Heart left ventricle (tissue), 13 donors: ENCODE measurements at regions not wholly inside any gene's neighbourhood (a gene's known extent, or its start where the extent isn't known, plus 50 kb on each side); places are given as distances from the start of the nearest gene placed in this dataset.

Experiments
- POLR2A ChIP-seq, 2 donors: fragments of 450-650 bp; IDR thresholded peaks; one replicate each; pipeline ENCODE4 v1.6.1; 2017; ENCODE audit warnings: antibody characterized with exemption in 2 of 2, mild to moderate bottlenecking in 2 of 2, moderate library complexity in 2 of 2
- TF ChIP-seq, protein P1 (sequence below), 12 donors: fragments of 200-600 bp; sonication (generic) in 4 of 12; IDR thresholded peaks; one replicate each; pipeline versions ENCODE4 v1.5.0 to v1.8.0; 2018 to 2022; ENCODE audit warnings: antibody characterized with exemption in 12 of 12, mild to moderate bottlenecking in 5 of 12
- donor health status: ischemic (EF 13 %, LVEDD 7.1; RV severe dilation, severe dysfunction).
- donor health status: DM: no; HTN: yes; CAD: no.
- donor health status: DM: no; HTN: no; CAD: no.
- donor health status: ischemic (EF 25% LVEDD 6.9; RV normal size, moderate dysfunction).
- donor health status: ischemic (EF 25% LVEDD 5.7; RV mildly dilated, moderate dysfunction).
- donor health status: ischemic (EF 35%, LVEDD 5.7; RV mildly dilated, moderate dysfunction).
- donor health status: nonischemic (EF 11% LVEDD 7.7; RV severe dilation, severe dysfunction).
- donor health status: DM: yes; HTN: yes; CAD: no.
- donor health status: PGD.
- donor health status: ischemic (EF 29% LVEDD 5.4; RV normal size, mild dysfunction).
- donor health status: nonischemic (EF 23%, LVEDD 6.1; RV moderate dilation, normal function).

DNA sequence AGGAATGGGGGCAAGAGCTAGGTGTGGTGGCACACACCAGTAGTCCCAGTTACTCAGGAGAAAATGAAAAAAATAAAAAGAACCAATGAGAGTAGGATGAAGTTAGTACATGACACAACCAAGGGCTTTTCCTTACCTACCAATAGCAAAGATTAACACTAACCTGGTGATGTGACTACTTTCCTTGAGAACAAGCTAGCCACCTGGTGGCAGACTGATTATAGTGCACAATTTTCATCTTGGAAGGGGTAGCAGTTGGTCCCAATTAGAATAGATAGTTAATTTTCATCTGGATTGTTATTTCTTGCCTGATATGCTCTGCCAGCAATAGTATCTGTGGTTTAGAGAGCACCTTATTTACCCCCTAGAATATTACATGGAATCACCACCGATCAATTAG, 1216.8 kb upstream of the PABPC4L start:
- TF ChIP-seq, protein P1, sequence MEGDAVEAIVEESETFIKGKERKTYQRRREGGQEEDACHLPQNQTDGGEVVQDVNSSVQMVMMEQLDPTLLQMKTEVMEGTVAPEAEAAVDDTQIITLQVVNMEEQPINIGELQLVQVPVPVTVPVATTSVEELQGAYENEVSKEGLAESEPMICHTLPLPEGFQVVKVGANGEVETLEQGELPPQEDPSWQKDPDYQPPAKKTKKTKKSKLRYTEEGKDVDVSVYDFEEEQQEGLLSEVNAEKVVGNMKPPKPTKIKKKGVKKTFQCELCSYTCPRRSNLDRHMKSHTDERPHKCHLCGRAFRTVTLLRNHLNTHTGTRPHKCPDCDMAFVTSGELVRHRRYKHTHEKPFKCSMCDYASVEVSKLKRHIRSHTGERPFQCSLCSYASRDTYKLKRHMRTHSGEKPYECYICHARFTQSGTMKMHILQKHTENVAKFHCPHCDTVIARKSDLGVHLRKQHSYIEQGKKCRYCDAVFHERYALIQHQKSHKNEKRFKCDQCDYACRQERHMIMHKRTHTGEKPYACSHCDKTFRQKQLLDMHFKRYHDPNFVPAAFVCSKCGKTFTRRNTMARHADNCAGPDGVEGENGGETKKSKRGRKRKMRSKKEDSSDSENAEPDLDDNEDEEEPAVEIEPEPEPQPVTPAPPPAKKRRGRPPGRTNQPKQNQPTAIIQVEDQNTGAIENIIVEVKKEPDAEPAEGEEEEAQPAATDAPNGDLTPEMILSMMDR (IDR thresholded peaks at IDR 0.05): peak in 1 of 12 donors; percentile 2
- no peak for TF ChIP-seq POLR2A (IDR thresholded peaks at IDR 0.05)
